Umbilical cord (tissue), 1 donor: ENCODE measurements at regions not wholly inside any gene's neighbourhood (a gene's known extent, or its start where the extent isn't known, plus 50 kb on each side); places are given as distances from the start of the nearest gene placed in this dataset.
"Not testable (repeated sequence)": the region's sequence is repeated elsewhere in the genome, so short reads cannot be mapped to it uniquely, and the experiment has no call there.

Experiments used
- DNase-seq: peaks from one replicate; pipeline ENCODE4 v3.0.0-alpha.2; 2015; ENCODE audit warnings: low spot score

GRCh38 chr11:134980819-134981710 lies 569.0 kb upstream of the B3GAT1 start:
- DNase-seq: no peak

DNA sequence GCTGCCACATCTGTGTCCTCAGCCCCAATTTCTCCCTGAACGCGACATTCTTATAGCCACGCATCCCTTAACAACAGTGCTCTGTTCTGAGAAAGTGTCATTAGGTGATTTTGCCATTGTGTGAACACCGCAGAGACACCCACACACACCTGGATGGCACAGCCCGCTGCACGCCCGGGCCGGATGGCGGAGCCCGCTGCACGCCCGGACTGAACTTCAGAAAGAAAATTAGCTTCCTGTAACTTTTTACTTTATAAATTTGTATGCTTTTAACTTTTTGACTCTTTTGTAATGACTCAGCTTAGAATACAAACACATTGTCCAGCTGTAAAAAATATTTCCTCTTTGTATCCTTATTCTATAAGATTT lies 567.0 kb upstream of the B3GAT1 start:
- DNase-seq: not testable (repeated sequence)

DNA sequence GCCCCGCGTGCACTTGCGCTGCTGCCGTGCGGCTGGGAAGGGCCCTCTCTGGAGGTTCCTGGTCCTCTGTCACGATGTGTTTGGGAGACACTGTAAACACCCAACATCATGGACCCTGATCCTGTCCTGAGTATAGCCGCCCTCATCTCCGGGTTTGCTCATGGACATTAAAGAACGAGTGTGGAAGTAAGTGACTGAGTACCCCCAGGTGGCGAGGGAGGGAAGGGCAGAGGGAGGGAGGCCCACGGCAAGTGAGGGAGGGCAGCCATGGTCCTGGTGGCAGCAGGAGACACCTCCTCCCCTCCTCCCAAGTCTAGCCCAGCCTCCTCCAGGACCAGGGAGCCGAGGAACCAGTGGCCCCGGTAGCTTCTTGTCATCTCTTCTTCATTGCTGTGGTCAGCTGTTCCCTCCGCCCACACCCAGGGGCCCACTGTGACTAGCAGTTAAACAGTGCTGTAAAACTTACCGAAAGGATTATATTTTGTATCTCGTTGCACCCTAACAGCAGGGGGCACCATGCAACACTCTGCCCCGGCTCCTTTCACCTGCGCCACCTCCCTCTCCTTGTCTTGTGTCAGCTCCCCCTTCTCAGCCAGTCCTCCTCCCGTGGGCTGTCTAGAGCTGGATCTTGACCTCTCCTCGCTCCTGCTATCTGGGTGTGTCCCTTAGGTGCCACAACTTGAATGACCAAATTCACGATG lies 566.5 kb upstream of the B3GAT1 start:
- DNase-seq: no peak

DNA sequence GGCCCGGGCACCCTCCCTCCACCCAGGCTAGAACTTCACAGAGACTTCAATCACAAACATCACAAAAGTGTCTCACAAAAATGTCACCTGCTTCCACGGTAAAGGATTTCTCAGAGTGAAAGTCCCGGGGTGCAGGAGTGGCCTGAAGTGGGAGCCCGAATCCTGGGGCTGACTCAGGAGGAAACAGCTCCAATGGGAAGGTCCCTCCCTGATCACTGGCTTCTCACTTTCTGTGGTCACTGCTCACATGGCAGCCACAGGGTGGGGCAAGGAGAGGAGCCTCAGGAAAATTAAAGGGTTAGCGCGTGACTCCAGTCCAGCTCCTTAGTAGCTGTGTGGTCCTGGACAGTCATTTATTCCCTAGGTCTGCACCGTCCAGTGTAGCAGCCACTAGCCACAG lies 564.5 kb upstream of the B3GAT1 start:
- DNase-seq: no peak

- no peak for DNase-seq
Observed at GRCh38 chr11:134975866-134976376, 563.9 kb upstream of the B3GAT1 start.

DNA sequence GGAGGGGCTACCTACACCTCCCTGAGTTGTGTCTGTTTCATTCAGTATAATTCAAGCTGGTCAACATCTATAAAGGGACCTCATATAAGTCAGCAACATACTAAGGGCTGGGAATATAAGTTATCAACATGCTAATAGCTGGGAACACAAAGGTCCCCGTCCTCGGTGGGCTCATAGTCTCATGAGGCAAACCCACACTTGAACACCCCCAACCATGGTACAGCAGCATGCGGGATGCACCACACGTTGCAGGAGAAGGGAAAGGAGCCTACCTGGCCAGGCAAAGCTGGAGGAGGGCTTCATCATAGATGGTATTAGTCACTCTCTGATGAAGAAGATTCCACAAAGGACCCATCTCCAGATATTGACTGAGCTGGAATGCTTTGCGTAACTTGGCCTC lies 561.8 kb upstream of the B3GAT1 start:
- DNase-seq: no peak

GRCh38 chr11:134971381-134971780 lies 559.3 kb upstream of the B3GAT1 start:
- DNase-seq: no peak

DNA sequence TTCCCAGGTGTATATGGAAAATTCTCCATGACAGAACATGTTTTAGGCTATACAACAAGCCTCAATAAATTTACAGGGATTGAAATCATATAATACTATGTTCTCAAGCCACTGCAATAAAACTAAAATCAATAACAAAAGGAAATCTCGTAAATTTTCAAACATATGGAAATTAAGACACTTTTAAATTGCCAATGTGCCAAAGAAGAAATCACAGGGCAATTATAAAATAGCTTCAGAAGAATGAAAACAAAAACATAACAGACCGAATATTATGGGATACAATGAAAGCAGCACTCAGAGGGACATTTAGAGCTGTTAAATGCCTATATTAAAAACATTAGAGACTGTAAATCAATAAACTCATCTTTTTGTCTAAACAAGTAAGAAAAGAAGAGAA lies 555.7 kb upstream of the B3GAT1 start:
- DNase-seq: no peak

GRCh38 chr11:134961386-134961785 lies 549.3 kb upstream of the B3GAT1 start:
- DNase-seq: not testable (repeated sequence)

DNA sequence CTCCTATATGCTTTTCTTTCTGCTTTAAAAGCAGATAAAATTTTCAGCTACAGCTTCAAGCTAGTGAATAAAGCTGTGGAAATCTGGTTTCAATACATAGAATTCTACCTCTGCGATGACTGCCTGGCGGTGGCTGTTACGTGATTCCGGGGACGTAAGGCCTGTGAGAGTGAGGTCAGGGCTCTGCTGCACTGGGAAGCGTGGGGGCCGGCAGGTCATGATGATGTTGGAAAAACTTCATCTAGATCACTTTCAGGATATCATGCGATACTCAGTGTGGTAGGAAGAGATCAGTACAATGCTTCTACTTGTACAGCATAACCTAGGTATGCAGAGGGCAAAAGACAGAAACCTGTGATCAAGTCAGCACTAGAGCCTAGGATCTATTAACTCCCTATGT lies 546.8 kb upstream of the B3GAT1 start:
- no peak for DNase-seq

GRCh38 chr11:134958336-134958640 lies 546.2 kb upstream of the B3GAT1 start:
- DNase-seq: no peak

DNA sequence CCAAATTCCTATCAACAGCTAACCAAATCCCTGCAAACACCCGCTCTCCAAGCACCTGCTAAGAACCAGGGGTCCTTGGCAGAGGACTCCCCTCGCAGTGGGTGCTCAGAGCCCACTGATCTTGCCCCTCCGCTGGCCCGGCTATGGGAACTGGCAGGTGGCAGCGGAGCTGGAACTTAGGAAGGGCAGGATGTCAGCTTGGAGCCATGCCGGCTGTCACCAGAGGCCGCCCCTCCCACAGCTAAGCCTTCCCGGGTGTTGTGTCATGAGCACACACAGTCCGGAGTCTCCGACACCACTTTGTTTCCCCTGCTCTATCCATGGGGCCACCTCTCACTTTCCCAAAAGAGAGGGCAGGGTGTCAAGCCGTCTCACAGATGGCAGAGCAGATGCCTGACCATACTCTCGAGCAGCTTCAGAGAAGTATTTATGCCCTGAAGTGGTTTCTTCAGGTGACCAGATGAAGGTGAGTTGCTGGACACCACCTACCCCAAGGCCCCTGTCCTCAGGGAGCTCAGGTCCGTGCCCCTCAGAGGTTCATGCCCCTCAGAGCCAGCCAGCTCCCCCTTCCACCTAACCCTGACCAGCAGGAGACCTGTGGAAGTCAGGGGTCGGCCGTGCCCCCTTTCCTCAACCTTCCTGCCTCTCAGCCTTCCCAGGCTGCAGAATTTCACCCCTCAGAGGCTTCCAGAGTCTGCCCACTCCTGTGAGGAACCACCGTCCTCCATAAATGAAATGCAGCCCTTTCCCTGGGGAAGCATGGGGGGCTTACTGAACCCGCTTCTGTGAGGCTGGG lies 545.7 kb upstream of the B3GAT1 start:
- no peak for DNase-seq

DNA sequence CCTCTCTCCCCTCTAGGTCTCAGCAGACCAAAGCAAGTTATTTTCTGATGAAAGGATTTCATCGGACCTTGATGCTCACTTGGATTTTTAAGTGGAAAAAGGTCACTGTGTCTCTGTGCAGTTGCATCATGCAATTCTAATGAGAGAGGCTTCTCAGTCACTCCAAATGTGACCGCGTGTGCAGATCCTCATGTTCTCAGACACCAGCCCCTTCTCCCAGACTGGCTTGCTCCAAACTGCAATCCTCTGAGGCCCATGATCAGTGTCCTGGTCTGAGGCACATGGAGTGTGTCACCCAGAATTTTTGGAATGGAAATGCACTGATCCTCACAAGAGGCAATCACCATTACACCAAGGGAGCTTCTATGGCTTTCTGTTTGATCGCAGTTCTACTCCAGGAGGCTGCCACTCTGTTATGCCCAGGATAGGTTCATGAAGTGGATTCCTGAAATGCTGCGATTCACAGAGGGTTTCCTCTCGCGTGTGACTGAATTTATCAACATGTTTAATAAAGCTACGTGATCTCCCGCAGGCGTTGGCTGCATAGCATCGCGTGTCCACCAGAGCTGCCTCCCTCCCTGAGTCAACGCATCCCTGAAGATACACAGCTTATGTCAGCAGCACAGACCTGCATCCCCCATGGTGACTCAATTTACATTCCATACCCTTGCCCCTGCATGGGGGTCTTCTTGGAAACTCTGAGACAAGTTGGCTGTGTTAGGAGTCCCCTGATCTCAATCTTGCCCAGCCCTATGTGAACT lies 544.6 kb upstream of the B3GAT1 start:
- DNase-seq: no peak

- not testable (repeated sequence) for DNase-seq
Observed at GRCh38 chr11:134955970-134956369, 543.9 kb upstream of the B3GAT1 start.

GRCh38 chr11:134955281-134955680 lies 543.2 kb upstream of the B3GAT1 start:
- DNase-seq: no peak

- DNase-seq: not testable (repeated sequence)
Observed at GRCh38 chr11:134954456-134954855, 542.4 kb upstream of the B3GAT1 start.

DNA sequence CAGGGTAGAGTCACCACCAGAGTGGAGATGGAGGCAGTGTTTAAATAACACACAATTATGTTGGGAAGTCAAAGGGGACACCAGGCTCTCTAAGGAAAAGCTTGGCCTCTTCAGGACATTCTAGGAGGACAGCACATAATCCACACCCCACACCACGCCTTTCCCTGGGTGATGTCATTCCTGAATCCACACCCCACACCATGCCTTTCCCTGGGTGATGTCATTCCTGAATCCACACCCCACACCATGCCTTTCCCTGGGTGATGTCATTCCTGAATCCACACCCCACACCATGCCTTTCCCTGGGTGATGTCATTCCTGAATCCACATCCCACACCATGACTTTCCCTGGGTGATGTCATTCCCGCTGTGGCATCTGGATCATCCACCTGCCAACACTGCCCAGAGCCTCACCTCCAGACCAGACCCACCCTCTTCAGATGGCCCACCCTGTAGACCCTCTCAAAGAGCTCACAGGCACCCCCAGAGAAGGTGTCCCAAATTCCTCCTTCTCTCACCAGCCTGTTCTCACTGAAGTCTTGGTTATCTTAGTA lies 541.5 kb upstream of the B3GAT1 start:
- DNase-seq: not testable (repeated sequence)

GRCh38 chr11:134951305-134951700 lies 539.3 kb upstream of the B3GAT1 start:
- DNase-seq: peak; percentile 81

DNA sequence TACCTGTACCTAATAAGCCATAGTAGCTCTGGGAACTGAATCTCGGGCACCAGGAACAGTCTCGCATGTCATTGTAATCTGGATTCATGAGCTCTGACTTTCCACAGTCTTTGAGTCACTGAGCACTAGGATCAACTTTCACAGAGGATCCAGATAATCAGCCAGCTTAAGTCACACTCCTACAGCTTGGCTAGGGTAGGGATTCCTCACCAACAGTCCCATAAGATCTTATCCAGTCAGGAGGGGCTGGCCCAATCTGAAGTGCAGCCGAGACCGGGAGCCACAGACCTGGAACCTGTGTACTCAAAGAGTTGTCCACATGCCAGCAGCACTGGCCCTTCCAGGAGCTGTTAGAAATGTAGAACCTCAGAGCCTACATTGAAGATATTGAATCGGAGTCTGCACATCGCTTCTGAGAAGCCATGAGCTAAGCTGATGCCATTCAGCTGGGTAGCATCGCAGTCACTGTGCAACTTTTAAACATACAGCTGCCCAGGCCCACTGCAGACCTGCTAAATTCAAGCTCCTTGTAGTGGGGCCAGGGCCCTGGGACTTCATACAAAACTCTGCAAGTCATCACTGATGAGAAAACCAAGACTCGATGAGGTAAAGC lies 538.8 kb upstream of the B3GAT1 start:
- peak; percentile 76 for DNase-seq
